Activated gamma-delta T cell treated with Interleukin-2 at 50 U/mL for 16 hours (primary cell): ENCODE measurements at regions not wholly inside any gene's neighbourhood (a gene's known extent, or its start where the extent isn't known, plus 50 kb on each side); places are given as distances from the start of the nearest gene placed in this dataset.
"Not testable (repeated sequence)": the region's sequence is repeated elsewhere in the genome, so short reads cannot be mapped to it uniquely, and the experiment has no call there.

Experiments used
- DNase-seq: peaks from one replicate; pipeline ENCODE4 v3.0.0-alpha.2; 2020

DNA sequence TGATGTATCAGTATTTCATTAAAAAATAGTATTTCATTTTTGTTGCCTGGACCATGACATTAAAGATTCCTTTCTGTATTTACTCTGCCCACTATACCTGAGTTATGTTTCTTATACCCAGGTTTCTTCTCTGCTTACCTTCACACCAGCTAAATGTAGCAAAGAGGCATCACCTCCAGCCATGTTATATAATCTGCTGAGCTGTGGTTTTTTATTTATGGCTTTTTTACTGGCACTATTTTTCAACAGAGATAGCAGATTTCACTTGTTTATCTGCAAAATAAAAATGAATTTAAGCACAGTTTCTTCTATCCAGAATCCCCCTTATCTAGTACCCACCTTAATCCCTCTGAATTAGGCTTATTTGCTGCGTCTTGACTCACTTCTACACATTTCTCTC, 979.0 kb upstream of the MAN1A1 start:
- DNase-seq = no peak

DNA sequence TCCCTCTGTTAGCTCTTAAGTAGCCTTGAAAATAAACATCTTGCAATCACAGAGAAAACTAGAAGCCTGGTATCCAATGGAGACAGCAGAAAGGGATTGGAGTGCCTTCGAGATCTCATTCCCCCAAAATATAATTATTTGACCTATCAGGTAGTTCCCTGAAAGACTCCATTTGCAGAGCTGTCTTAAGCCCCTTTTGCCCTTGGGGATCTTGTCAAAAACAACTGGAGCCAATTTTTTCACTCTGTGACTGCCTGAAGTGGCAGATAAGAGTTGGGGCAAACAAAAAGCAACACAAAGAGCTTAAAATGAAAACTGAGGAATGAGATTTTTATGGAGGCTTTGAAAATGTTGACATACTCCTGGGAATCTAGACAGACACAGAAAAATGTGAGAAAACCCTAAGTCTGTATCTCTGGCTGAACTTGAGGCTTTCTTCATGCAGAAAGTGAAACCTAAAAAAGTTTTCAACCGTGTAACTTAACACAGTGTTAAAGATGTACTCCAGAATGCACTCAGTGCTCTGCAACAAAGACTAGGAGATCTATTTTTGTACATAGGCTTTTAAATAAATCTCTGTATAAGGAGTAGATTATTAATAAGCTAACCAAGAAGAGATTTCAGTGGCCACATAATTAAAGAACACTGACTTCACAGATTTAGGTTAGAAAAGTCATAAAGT, 971.1 kb upstream of the MAN1A1 start:
- DNase-seq = no peak

DNA sequence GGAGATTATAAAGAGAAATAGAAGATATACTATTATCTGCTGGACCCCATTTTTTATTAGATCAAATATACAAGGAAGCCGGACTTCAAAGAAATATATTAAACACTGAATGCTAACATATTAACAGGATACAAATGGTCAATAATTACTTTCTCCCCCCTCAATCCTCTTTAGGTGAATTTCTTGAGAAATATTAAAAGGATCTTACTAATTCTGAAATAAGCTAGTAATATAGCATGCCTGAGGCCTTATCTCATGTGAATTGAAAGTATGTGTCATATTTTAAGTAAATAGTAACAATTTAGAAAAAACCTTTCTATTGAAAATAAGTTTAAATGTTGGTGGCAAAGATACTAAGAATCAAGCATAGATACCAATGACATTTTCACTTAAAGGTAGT, 954.7 kb upstream of the MAN1A1 start:
- DNase-seq = no peak

DNA sequence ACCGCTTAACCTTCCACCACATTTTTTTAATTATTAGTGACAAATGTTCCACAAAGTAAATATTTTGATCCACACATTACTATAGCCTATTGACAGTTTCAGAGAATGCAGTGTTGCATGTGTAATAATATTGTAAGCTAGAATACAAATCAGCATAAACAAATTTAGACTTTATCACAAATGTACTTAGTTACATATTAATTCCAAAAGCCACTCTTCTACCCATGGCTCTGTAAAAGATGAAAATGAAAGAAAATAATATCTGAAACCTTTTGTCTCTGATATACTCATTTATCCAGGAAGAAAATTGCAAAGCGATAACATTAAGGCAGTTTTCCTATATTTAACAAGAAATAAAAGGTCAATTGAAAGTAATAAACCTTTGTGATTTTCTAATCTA, 954.0 kb upstream of the MAN1A1 start:
- DNase-seq = no peak

DNA sequence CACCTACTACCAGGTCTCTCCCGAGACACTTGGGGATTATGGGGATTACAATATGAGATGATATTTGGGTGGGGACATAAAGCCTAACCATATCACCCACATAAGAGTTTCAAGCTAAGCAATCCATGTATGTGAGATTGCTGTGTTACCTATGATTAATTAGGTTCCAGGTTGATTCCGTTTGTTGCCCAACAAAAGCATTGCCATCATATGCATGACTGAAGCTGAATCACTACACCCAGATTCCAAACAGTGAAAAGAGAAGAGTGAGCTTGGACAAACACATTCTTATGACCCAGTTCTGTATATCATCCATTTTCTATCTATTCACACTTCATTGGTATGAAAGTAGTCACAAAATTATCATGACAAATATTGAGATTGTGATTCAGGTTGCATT, 952.5 kb upstream of the MAN1A1 start:
- no peak for DNase-seq

DNA sequence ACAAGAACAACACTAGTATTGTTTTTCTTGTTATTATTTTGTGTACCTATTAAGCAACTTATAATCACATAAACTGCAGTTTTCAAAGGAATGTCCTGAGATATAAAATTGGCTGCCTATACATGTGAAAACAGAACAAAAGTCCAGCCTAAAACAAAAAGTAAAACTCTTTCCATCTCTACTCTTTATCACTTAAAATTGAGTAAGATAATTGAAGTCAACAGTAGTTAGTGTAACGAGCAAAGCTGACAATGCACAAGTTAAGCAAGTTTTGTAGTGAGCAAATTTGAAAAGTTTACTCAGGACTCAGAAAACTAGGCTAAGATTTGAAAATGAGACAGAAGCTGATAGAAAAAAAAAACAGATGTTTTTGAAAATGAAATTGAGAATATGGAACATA, 941.4 kb upstream of the MAN1A1 start:
- DNase-seq = no peak

DNA sequence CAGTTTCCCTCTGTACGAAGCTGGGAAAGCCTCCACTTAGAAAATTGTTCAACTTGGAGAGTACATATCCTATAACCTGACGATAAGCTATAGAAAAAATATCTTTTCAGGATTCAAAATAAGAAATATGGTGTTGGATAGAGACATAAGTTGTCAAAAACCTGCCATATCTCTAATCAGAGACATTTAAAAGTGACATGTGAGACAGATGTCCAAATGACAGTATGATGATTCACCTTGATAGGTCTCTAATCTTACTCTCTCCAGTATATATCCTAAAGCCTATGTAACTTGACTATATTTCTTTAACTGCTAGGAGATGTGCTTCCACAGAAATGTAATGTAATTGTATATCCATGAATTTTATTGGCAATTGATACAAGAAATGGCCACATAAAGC, 932.4 kb upstream of the MAN1A1 start:
- no peak for DNase-seq

DNA sequence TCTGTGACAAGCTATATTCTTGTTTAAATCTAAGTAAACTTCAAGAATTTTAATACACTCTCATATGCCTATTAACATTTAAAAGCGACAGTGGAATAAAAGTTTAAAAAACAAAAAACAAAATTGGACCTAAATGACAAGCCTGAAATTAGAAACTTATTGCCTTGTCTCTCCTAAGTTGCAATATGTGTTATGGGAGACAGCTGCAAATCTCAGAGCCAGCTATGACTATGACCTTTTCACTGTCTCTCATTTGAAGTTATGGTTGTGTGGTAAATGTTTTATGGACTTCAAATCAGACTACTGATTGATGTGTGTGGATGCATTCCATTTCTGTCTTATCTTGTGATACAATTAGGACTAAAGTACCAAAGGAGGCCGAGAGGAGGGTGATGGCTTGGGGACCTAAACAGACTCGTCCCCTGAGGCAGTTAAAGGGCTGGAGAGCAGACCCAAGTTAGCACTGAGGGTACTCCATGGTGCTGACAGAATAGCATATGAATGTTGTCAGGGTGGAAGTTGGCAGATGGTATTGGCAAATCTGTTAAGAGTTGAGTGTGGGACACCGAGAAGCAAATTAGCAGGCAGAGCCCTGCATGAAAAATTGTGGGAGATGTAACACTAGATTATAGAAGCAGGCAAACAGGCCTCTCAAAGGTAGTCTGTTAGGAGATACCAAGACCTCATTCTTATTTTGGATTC, 930.1 kb upstream of the MAN1A1 start:
- no peak for DNase-seq

DNA sequence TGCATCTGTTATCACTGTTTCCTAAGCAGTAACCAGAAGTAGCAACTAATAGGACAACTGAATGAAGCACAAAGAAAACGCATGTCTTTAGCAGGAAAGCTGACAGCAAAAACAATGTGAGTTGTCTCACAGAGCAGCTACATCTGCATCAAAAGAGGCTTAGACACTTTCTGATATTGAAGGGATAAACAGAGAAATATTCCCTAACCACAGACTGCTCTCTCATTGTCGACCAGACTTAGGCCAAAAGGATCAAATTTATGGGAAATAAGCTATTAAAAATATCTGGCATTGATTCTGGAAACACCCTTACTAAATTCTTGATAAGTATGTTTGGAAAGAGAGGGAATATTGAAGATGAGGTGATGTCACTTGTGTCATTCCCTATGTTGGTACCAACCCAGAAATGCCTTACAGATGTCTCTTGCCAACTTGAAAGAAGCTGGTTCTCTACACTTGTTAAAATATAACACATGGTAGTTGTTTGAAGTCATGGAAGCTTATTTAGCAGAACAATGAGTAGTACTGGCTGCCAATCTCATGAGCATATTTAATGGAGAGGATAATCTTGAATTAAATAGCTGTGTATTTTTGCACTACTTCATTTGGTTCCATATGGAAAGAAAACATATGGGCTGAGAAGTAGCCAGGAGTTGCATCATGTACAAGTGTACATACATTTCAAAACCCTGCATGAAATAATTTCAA, 929.3 kb upstream of the MAN1A1 start:
- DNase-seq = no peak

DNA sequence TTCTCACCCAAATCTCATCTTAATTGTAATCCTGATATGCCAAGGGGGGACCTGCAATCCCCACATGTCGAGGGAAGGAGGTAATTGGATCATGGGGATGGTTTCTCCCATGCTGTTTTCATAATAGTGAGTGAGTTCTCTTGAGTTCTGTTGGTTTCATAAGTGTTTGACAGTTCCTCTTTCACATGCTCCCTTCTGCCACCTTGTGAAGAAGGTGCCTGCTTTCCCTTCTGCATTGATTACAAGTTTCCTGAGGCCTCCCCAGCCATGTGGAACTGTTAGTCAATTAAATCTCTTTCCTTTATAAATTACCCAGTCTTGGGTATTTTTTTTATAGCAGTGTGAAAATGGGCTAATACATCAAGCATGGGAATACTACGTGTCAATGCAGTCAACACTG, 925.0 kb upstream of the MAN1A1 start:
- DNase-seq = no peak

DNA sequence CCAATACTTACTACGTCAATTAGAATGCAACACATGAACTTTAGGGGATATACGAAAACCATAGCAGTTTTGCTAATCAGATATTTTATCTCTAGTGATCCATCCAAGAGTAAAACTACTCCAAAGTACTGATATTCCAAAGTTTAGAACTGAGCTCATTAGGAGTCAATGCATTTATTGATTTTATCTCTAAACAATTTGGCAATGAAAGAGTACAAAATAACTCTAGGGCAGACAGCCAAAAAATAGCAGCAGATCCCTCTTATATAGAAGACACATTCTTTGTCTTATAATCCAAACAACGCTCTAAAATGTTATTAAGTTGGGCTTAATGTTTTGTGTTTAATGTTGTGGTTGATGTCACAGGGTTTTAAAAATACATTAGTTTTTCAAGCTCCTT, 923.9 kb upstream of the MAN1A1 start:
- no peak for DNase-seq

DNA sequence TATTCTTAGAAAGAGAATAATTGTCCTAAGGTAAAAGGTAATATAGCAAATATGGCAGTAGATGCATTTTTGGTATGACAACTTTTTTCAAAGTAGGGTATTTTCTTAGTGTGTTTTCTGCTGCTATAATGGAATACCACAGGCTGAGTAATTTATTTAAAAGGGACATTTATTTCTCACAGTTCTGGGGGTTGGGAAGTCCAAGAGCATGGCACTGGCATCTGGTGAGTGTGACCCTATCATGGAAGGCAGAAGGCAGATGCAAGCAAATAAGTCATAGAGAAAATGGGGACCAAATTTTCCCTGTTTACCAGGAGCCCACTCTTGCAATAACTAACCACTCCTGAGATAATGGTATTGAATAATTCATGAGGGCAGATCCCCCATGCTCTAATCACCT, 922.5 kb upstream of the MAN1A1 start:
- DNase-seq = no peak

DNA sequence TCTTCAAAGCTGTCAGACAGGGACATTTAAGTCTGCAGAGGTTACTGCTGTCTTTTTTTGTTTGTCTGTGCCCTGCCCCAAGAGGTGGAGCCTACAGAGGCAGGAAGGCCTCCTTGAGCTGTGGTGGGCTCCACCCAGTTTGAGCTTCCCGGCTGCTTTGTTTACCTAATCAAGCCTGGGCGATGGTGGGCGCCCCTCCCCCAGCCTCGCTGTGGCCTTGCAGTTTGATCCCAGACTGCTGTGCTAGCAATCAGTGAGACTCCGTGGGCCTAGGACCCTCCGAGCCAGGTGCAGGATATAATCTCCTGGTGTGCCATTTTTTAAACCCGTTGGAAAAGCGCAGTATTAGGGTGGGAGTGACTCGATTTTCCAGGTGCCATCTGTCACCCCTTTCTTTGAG, 918.7 kb upstream of the MAN1A1 start:
- DNase-seq = not testable (repeated sequence)

DNA sequence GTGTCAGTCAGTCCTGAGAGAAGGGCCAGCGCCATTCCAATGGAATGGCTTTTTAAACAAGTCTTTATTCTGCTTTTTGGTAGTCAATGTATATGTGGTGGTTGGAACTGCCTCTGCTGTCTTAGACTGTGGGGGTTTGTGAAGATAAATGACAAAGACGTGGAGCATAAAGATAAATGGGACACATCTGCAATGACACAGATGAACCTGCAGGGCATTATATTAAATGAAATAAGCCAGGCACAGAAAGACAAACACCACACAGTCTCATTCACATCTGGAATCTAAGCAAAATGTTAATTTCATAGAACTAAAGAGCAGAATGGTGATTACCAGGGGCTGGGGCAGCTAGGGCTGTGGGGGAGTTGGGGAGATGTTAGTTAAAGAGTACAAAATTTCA, 912.8 kb upstream of the MAN1A1 start:
- no peak for DNase-seq

DNA sequence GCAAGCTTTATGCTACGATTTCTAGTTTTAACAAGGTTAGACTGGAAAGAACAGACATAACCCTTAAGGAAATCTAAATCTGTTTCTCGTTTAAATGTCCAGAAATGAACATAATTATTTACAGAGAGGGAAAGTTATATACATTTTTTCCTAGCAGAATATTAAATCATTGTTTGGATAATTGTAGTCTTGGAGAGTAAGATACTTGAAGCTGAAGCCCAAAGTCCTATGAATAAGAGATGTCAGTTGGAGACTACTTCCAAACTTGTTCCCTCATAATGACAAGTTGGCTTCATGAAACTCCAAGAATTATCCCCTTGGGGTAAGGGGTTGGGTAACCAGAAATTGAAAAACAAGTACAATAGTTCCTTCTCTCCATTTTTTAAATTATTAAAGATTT, 911.1 kb upstream of the MAN1A1 start:
- DNase-seq = no peak

DNA sequence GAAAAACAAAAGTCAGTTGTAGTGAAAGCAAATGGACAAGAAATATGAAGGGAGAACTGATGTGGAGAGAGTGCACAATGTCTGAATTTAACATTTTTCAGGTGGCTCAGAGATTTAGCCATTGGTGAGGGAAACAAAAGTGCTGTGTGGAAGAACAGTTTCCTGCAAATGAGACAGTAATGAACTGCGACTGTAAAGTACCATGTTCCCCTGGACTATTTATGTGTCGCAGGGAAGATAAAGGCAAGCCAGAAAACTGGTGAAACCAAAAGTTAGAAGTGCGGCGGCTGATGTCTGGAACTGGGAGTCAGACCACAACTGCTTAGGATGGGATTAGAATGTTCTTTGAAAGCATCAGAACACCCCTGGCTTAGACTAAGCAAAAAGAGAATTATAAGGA, 905.1 kb upstream of the MAN1A1 start:
- DNase-seq = no peak

DNA sequence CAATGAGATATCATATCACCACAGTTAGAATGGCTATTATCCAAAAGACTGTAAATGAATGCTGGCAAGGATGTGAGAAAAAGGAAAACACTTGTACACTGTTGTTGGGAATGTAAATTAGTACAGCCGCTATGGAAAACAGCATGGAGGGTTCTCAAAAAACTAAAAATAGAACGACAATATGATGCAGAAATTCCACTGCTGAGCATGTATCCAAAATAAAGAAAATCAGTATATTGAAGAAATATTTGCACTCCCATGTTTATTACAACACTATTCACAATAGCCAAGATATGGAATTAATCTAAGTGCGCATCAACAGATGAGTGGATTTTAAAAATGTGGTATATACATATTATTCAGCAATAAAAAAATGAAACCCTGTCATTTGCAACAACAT, 898.9 kb upstream of the MAN1A1 start:
- no peak for DNase-seq

DNA sequence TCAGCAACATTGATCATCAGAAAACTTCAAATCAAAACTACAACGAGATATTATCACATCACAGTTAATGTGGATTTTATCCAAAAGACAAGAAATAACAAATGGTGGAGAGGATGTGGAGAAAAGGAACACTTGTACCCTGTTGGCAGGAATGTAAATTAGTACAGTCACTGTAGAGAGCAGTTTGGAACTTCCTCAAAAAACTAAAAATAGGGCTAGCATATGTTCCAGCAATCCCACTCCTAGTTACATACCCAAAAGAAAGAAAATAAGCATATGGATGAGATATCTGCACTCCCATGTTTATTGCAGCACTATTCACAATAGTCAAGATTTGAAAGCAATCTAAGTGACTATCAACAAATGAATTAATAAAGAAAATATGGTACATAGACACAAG, 887.7 kb upstream of the MAN1A1 start:
- no peak for DNase-seq

DNA sequence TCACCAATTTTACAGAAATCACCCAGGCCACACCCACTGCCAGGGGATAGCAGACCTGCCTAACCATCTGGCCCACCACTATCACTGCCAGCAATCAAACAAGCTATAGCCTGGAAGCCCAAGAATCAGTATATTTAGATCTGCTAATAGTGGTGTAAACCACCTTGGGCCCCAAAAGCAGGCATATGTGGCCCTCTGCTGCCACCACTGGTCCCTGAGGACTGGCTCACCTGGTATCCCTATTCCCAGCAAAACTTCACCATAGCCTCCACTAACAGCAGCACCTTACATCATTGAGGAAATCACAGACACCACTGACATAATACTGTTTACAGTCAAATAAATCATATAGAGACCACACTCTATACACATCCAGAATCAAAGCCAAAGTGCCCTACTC, 880.4 kb upstream of the MAN1A1 start:
- DNase-seq = no peak

DNA sequence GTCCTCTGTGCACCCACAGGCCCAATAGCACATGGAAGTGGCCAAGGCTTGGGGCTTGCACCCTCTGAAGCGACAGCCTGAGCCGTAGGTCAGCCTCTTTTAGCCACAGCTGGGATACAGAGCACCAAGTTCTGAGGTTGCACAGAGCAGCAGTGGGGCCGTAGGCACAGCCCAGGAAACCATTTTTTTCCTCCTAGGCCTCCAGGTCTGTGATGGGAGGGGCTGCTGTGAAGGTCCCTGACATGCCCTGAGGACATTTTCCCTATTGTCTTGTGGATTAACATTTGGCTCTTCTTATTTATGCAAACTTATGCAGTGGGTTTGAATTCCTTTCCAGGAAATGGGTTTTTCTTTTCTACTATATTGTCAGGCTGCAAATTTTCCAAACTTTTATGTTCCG, 878.7 kb upstream of the MAN1A1 start:
- no peak for DNase-seq

DNA sequence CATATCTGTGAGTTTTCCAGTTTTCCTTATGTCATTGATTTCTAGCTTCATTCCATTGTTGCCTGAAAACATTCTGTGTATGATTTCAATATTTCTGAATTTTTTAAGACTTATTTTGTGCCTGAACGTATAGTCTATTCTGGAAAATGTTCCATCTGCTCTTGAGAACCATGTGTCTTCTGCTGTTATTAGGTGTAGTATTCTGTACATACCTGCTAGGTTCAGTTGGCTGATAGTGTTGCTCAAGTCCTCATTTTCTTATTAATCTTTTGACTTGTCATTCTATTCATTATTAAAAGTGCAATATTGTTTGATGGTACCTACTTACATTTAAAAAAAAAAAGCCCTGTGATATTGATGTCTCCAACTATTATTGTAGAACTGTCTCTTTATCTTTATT, 869.8 kb upstream of the MAN1A1 start:
- no peak for DNase-seq

DNA sequence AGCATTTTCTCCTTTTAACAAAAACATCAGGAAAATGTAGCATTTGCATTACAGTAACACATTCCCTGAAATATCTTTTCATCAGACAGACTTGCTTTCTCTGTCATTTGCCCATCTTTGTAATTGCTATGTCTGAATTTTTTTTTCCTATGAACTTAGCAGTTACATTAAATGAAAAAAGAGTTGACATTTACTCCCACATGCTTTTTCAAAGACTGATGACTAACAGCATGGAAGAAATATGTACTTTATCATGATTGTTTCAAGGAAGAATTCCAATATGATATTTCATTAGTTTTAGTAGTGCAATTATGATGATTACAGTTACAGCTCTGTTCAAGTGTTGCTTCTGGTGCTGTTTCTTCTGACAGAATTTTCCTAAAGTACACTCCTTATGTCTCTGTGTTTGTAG, 864.5 kb upstream of the MAN1A1 start:
- no peak for DNase-seq

DNA sequence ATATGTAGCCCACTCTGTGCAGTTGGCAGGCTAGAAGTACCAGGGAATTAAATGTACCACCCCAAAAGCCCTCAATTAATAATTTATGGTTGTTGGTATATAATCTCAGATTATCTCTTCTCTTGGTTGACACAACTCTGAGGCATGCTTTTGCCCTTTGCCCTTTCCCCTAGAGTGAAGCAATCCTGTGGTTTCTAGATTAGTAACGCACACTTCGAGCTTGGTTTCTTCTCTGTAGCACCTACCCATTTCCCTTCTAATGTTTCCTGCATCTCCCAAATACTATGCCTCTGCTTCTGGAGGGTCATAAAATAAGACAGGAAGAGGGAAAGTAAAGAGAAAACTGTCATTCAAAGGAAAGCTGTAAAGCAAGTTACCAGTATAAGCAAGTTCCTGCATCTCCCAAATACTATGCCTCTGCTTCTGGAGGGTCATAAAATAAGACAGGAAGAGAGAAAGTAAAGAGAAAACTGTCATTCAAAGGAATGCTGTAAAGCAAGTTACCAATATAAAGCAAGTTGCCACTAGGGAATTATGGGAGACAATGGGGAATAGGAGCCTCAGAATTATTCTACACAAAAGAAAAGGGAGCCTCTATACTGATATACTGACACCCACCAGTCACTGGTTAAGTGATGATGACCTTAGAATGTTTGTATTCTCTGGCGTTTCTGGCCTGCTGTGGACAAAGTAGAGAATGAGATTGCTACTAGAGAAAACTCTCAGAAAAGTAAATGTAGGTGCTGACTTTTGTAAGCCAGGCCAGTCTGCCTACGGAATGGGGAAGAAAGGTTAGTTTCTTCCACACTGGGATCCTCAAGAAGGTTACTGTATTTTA, 862.6 kb upstream of the MAN1A1 start:
- DNase-seq = no peak

DNA sequence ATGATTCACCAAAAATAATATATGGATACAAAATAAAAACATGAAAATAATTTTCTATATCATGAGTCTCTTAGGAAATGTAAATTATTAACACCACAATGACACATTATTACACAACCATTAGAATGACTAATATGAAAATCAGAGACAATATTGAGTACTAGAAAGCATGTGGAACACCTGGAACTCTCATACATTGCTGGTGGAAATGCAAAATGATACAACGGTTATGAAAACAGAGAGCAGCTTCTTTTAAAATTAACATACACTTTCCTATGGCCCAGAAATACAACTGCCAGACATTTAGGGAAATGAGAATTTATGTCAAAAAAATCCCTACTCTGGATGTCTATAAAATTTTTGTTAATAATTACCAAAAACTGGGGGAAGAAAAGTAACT, 853.3 kb upstream of the MAN1A1 start:
- no peak for DNase-seq
